Neural crest cell (in vitro differentiated cells): ENCODE measurements at regions not wholly inside any gene's neighbourhood (a gene's known extent, or its start where the extent isn't known, plus 50 kb on each side); places are given as distances from the start of the nearest gene placed in this dataset.

ENCODE experiments used
- DNase-seq: peaks from one replicate; pipeline ENCODE4 v3.0.0; 2021; ENCODE audit warnings: low read depth, mixed read lengths, low spot score
- H3K27ac Mint-ChIP-seq: one replicate; pipeline ENCODE4 v1.8.0; 2021; ENCODE audit warnings: mild to moderate bottlenecking, mixed read lengths; ENCODE audit not compliant: unreplicated experiment
- H3K27me3 Mint-ChIP-seq: 2 replicates; pipeline ENCODE4 v1.8.0; 2021; ENCODE audit warnings: low read depth, mild to moderate bottlenecking, mixed read lengths
- H3K36me3 Mint-ChIP-seq: 2 replicates; pipeline ENCODE4 v1.8.0; 2021; ENCODE audit warnings: low read depth, mild to moderate bottlenecking, mixed read lengths
- H3K4me1 Mint-ChIP-seq: 2 replicates; pipeline ENCODE4 v1.8.0; 2021; ENCODE audit warnings: mixed read lengths
- H3K4me3 Mint-ChIP-seq: one replicate; pipeline ENCODE4 v1.8.0; 2021; ENCODE audit warnings: mild to moderate bottlenecking, mixed read lengths
- H3K9me3 Mint-ChIP-seq: 2 replicates; pipeline ENCODE4 v1.8.0; 2021; ENCODE audit warnings: mixed read lengths
- CTCF ChIP-seq: fragments of 200-600 bp; sonication (generic); conservative IDR thresholded peaks from 2 replicates; pipeline ENCODE4 v1.5.0; 2021; ENCODE audit warnings: antibody characterized with exemption, mild to moderate bottlenecking

GRCh38 chr4:36509845-36510244, 228.4 kb downstream of the DTHD1 start:
- H3K36me3 Mint-ChIP-seq: no peaks in the 10 kb centered on the region
- no peak for TF ChIP-seq CTCF
- no peaks in the 10 kb centered on the region for H3K9me3 Mint-ChIP-seq
- no peaks in the 10 kb centered on the region for H3K27me3 Mint-ChIP-seq
- H3K27ac Mint-ChIP-seq: no peak overlapping the region
- no peak overlapping the region for H3K4me3 Mint-ChIP-seq
- H3K4me1 Mint-ChIP-seq: no peaks in the 10 kb centered on the region
- DNase-seq: no peak

- no peak overlapping the region for H3K27ac Mint-ChIP-seq
- no peak overlapping the region for H3K4me3 Mint-ChIP-seq
- no peaks in the 10 kb centered on the region for H3K9me3 Mint-ChIP-seq
- DNase-seq: no peak
- no peaks in the 10 kb centered on the region for H3K36me3 Mint-ChIP-seq
- TF ChIP-seq CTCF: no peak
- H3K4me1 Mint-ChIP-seq: no peaks in the 10 kb centered on the region
- H3K27me3 Mint-ChIP-seq: peaks cover 2% of the 10 kb centered on the region
Observed at GRCh38 chr4:36511785-36512184, 230.4 kb downstream of the DTHD1 start.

- H3K27me3 Mint-ChIP-seq: peaks cover 2% of the 10 kb centered on the region
- no peaks in the 10 kb centered on the region for H3K4me1 Mint-ChIP-seq
- TF ChIP-seq CTCF: no peak
- H3K36me3 Mint-ChIP-seq: no peaks in the 10 kb centered on the region
- H3K9me3 Mint-ChIP-seq: peaks cover 4% of the 10 kb centered on the region
- H3K4me3 Mint-ChIP-seq: no peak overlapping the region
- no peak overlapping the region for H3K27ac Mint-ChIP-seq
- no peak for DNase-seq
Observed at GRCh38 chr4:36516522-36517095, 235.2 kb downstream of the DTHD1 start.

GRCh38 chr4:36523182-36523581, 241.8 kb downstream of the DTHD1 start:
- Mint-ChIP-seq H3K4me1 (no peaks in the 10 kb centered on the region), H3K27me3 (no peaks in the 10 kb centered on the region)

GRCh38 chr4:36532670-36533379, 251.4 kb downstream of the DTHD1 start:
- Mint-ChIP-seq H3K4me3 (no peak overlapping the region), H3K27me3 (no peaks in the 10 kb centered on the region), H3K4me1 (no peaks in the 10 kb centered on the region), H3K9me3 (peaks cover 4% of the 10 kb centered on the region), H3K27ac (no peak overlapping the region), H3K36me3 (no peaks in the 10 kb centered on the region)
- TF ChIP-seq CTCF: no peak
- DNase-seq: no peak

More at GRCh38 chr4:36523182-36523581, 241.8 kb downstream of the DTHD1 start:
- TF ChIP-seq CTCF: no peak
- peaks cover 7% of the 10 kb centered on the region for H3K9me3 Mint-ChIP-seq
- no peak for DNase-seq
- H3K27ac Mint-ChIP-seq: no peak overlapping the region
- H3K36me3 Mint-ChIP-seq: no peaks in the 10 kb centered on the region
- no peak overlapping the region for H3K4me3 Mint-ChIP-seq
